MCF 10A (cell line): ENCODE measurements at regions not wholly inside any gene's neighbourhood (a gene's known extent, or its start where the extent isn't known, plus 50 kb on each side); places are given as distances from the start of the nearest gene placed in this dataset.

Experiments used
- BruUV-seq: library from RNA; stranded (reverse); fragments of 400-500 nt; replicated peaks from 2 replicates; lab custom pipeline; 2021; lab: Mats Ljungman, UMichigan
- CTCF ChIA-PET: fragments of 300-600 bp; sonication (Branson Sonifier 250); formaldehyde crosslinking; extraction: SDS; loops from one replicate; lab custom pipeline; 2021; ENCODE audit warnings: antibody characterized with exemption, inconsistent platforms; lab: Yijun Ruan, JAX
- POLR2A ChIA-PET: fragments of 300-600, 350-650 bp; sonication (Branson Sonifier 250); formaldehyde crosslinking; extraction: SDS; loops from one replicate; lab custom pipeline; 2020; ENCODE audit warnings: antibody characterized with exemption, inconsistent platforms; lab: Yijun Ruan, JAX
- DNase-seq: peaks from one replicate; pipeline ENCODE4 v3.0.0-alpha.2; 2018; ENCODE audit not compliant: unreplicated experiment
- H3K27ac Mint-ChIP-seq: one replicate; pipeline ENCODE4 v1.8.0; 2022; ENCODE audit warnings: mild to moderate bottlenecking, low read depth, mixed read lengths; ENCODE audit not compliant: unreplicated experiment
- H3K27me3 Mint-ChIP-seq: one replicate; pipeline ENCODE4 v1.8.0; 2022; ENCODE audit warnings: mixed read lengths; ENCODE audit not compliant: insufficient read depth, unreplicated experiment
- H3K36me3 Mint-ChIP-seq: one replicate; pipeline ENCODE4 v1.8.0; 2022; ENCODE audit warnings: mild to moderate bottlenecking, moderate library complexity, mixed read lengths; ENCODE audit not compliant: insufficient read depth, unreplicated experiment
- H3K4me1 Mint-ChIP-seq: one replicate; pipeline ENCODE4 v1.8.0; 2022; ENCODE audit warnings: mixed read lengths; ENCODE audit not compliant: insufficient read depth, unreplicated experiment
- H3K4me3 Mint-ChIP-seq: one replicate; pipeline ENCODE4 v1.8.0; 2022; ENCODE audit warnings: mild to moderate bottlenecking, moderate library complexity, mixed read lengths; ENCODE audit not compliant: unreplicated experiment
- H3K9me3 Mint-ChIP-seq: one replicate; pipeline ENCODE4 v1.8.0; 2022; ENCODE audit warnings: mixed read lengths; ENCODE audit not compliant: unreplicated experiment
- intact Hi-C: fragments of 100-400 bp; cut with micrococcal nuclease; formaldehyde crosslinking; loops from 2 replicates; pipeline ENCODE4 v1.14.1; 2022
- TF ChIP-seq, protein P1 (sequence below): fragments of 200-600 bp; IDR thresholded peaks from one replicate; pipeline ENCODE4 v1.8.0; 2022; ENCODE audit warnings: antibody characterized with exemption, mild to moderate bottlenecking; ENCODE audit not compliant: unreplicated experiment

DNA sequence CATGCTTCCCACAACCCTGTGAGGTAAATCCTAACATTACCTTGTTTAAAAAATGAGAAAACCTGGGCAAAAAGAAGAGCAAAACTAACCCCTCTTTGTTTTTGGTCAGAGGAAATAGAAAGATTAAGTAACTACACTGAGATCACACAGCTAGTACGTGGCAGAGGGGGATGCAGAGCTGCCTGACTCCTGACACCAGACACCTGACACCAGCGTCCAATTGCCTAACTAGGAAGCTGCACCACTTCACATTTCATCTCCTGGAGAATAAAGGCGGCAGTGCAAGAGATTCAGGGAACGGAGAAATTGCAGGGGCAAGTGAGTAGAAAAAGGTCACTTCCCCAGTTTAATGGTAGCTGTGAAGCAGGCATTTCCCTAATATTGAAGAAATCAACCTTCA is 229.3 kb upstream of the PTBP2 start:
- Mint-ChIP-seq H3K4me1 (peaks cover 18% of the 10 kb centered on the region), H3K27ac (peak overlapping the region; percentile 12), H3K4me3 (no peak overlapping the region), H3K9me3 (no peaks in the 10 kb centered on the region), H3K36me3 (no peaks in the 10 kb centered on the region), H3K27me3 (no peaks in the 10 kb centered on the region)
- no TSS peak for BruUV-seq
- ChIA-PET POLR2A (no interaction called here), CTCF (no interaction called here)
- TF ChIP-seq, protein P1, sequence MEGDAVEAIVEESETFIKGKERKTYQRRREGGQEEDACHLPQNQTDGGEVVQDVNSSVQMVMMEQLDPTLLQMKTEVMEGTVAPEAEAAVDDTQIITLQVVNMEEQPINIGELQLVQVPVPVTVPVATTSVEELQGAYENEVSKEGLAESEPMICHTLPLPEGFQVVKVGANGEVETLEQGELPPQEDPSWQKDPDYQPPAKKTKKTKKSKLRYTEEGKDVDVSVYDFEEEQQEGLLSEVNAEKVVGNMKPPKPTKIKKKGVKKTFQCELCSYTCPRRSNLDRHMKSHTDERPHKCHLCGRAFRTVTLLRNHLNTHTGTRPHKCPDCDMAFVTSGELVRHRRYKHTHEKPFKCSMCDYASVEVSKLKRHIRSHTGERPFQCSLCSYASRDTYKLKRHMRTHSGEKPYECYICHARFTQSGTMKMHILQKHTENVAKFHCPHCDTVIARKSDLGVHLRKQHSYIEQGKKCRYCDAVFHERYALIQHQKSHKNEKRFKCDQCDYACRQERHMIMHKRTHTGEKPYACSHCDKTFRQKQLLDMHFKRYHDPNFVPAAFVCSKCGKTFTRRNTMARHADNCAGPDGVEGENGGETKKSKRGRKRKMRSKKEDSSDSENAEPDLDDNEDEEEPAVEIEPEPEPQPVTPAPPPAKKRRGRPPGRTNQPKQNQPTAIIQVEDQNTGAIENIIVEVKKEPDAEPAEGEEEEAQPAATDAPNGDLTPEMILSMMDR, result no peak
- peak; percentile 41 for DNase-seq
- intact Hi-C loops, result no loop called here

DNA sequence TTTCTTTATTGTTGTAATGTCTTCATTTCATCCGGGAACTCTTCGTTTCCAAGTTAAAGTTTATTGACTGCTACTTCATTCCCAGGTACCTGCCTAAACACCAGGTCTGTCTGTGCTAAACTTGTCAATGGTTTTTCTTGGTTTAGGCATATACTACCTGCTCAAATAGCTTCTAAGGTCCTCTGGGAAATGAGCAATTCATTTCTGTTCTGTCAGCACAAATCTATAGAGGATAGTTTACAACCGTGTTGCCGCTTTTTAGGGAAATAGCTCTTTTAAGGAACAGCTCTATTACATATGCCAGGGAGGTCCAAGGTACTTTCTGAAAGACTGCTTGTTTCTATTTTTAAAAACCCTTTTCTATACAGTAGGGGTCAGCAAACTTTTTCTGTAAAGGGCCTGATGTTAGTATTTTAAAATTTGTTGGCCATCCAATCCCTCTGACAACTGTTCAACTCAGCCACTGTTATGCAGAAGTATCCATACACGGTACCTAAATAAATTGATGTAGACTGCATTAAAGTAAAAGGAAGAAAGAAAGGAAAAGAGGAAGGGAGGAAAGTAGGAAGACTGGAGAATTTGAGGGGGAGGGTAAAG is 222.7 kb upstream of the PTBP2 start:
- POLR2A ChIA-PET, result interaction anchor here (1.4 kb wide), 1 partner anchor 26 kb away, joined by 3 read pairs; no protein-coding TSS in a partner anchor
- Mint-ChIP-seq H3K9me3 (no peaks in the 10 kb centered on the region), H3K4me1 (no peaks in the 10 kb centered on the region), H3K4me3 (no peak overlapping the region), H3K27ac (no peak overlapping the region), H3K36me3 (no peaks in the 10 kb centered on the region), H3K27me3 (no peaks in the 10 kb centered on the region)
- no peak for DNase-seq
- intact Hi-C loops, result no loop called here
- CTCF ChIA-PET, result no interaction called here
- TF ChIP-seq, protein P1, result no peak
- BruUV-seq, result no TSS peak

DNA sequence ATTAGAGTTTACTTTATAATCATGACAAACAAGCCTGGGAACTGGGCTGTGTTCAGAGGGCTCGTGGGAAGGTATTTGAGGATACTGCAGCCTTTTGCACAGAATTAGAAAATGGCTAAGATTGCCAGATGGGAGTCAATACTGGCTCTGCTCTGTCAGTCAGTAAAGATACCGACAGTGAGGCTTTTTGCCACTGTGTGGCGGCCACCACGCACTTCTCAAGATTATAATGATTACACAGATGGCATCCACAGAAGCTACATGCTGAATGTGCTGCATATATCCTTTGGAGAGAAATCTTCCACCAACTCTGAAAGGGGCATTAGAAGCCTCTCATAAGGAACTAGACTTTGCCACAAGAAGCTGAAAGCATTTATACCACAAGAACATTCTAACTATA is 213.4 kb upstream of the PTBP2 start:
- Mint-ChIP-seq H3K27me3 (no peaks in the 10 kb centered on the region), H3K9me3 (no peaks in the 10 kb centered on the region), H3K4me3 (no peak overlapping the region), H3K27ac (no peak overlapping the region), H3K4me1 (peaks cover 6% of the 10 kb centered on the region), H3K36me3 (no peaks in the 10 kb centered on the region)
- CTCF ChIA-PET, result interaction anchor here (0.6 to 0.7 kb wide), 2 partner anchors 48 to 286 kb away, joined by 3 to 4 read pairs; no protein-coding TSS in a partner anchor
- POLR2A ChIA-PET, result no interaction called here
- BruUV-seq, result no TSS peak
- no peak for DNase-seq
- TF ChIP-seq, protein P1, result no peak
- intact Hi-C loops, result no loop called here

DNA sequence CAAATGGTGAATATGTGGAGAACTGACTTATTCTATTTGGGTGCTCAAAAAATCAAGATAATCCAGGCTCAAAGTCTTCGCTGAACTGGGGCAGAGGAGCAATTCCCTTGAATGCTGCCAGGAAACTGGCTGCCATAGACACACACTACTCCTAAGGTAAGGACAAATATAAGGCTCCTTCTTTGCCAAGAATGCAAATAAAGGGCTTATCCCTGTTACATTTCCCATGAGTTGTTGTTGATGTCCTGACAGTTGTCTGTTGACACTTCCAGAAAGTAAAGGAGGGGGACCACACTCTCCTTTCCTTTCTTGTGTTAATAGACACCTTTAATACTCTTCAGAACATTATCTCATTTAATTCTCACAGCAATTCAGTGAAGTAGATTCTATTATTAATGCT is 212.2 kb upstream of the PTBP2 start:
- Mint-ChIP-seq H3K36me3 (no peaks in the 10 kb centered on the region), H3K4me1 (peaks cover 6% of the 10 kb centered on the region), H3K27ac (no peak overlapping the region), H3K9me3 (no peaks in the 10 kb centered on the region), H3K4me3 (no peak overlapping the region), H3K27me3 (no peaks in the 10 kb centered on the region)
- no peak for DNase-seq
- intact Hi-C loops, result no loop called here
- CTCF ChIA-PET, result interaction anchor here (0.7 to 0.8 kb wide), 2 partner anchors 36 to 271 kb away, joined by 3 to 4 read pairs; no protein-coding TSS in a partner anchor
- no TSS peak for BruUV-seq
- POLR2A ChIA-PET, result no interaction called here
- TF ChIP-seq, protein P1, result no peak
